AG09319 (cell line): ENCODE measurements at regions not wholly inside any gene's neighbourhood (a gene's known extent, or its start where the extent isn't known, plus 50 kb on each side); places are given as distances from the start of the nearest gene placed in this dataset.

Experiments
- DNase-seq: peaks from one replicate; pipeline ENCODE4 v3.0.0-alpha.2; 2010; ENCODE audit warnings: low read depth; ENCODE audit errors: extremely low read depth
- CTCF ChIP-seq: IDR thresholded peaks from 2 replicates; pipeline ENCODE4 v1.5.1; 2011; ENCODE audit warnings: low read depth, mild to moderate bottlenecking, inconsistent platforms, low read length, moderate library complexity

- DNase-seq, result no peak
- no peak; the same call in none of the 2 replicates for TF ChIP-seq CTCF
These were observed 592.5 kb downstream of the ARL4A start for GRCh38 chr7:13279854-13280435.

GRCh38 chr7:13282377-13282980, 595.0 kb downstream of the ARL4A start:
- peak; percentile 65 for TF ChIP-seq CTCF
- no peak for DNase-seq

- no peak for TF ChIP-seq CTCF
- DNase-seq, result no peak
These were observed 599.5 kb downstream of the ARL4A start for GRCh38 chr7:13286916-13287315.

- no peak for TF ChIP-seq CTCF
- DNase-seq, result no peak
These were observed 601.1 kb downstream of the ARL4A start for GRCh38 chr7:13288516-13288915.

- TF ChIP-seq CTCF, result no peak
- DNase-seq, result no peak
These were observed 603.5 kb downstream of the ARL4A start for GRCh38 chr7:13290975-13291374.

GRCh38 chr7:13293264-13294002, 606.0 kb downstream of the ARL4A start:
- TF ChIP-seq CTCF, result no peak
- DNase-seq, result no peak

GRCh38 chr7:13307040-13307439, 619.6 kb downstream of the ARL4A start:
- no peak for TF ChIP-seq CTCF
- no peak for DNase-seq
